H1 (cell line): ENCODE measurements at regions not wholly inside any gene's neighbourhood (a gene's known extent, or its start where the extent isn't known, plus 50 kb on each side); places are given as distances from the start of the nearest gene placed in this dataset.

Experiments used
- CTCF ChIA-PET: fragments of 300-600 bp; sonication (Branson Sonifier 250); formaldehyde crosslinking; loops from one replicate; lab custom pipeline; 2021; ENCODE audit not compliant: partially characterized antibody; lab: Charles Lee
- POLR2A ChIA-PET: fragments of 300-600 bp; sonication (Branson Sonifier 250); formaldehyde crosslinking; loops from one replicate; lab custom pipeline; 2021; ENCODE audit warnings: inconsistent platforms; ENCODE audit not compliant: partially characterized antibody; lab: Charles Lee
- DNase-seq, 2 experiments: peaks; one replicate each; pipeline versions ENCODE4 v3.0.0 to v3.0.0-alpha.2; 2010 to 2022; ENCODE audit warnings: low spot score in 2 of 2, low read depth in 1 of 2, mixed read lengths in 1 of 2
- FAIRE-seq: peaks from 2 replicates; lab custom pipeline; 2011; peaks lifted over from hg19 to GRCh38; lab: Jason Lieb, UNC
- H2AFZ ChIP-seq: 2 replicates; pipeline ENCODE4 v1.8.1; 2012; ENCODE audit warnings: low read length, inconsistent platforms
- H2AK5ac ChIP-seq: 2 replicates; pipeline ENCODE4 v1.6.1; 2013; ENCODE audit warnings: low read depth, low read length
- H2BK120ac ChIP-seq: replicated peaks from 2 replicates; pipeline ENCODE3; 2013; ENCODE audit warnings: low read depth, low read length, inconsistent platforms
- H2BK12ac ChIP-seq: 2 replicates; pipeline ENCODE4 v1.6.1; 2013; ENCODE audit warnings: low read depth, low read length
- H2BK15ac ChIP-seq: 2 replicates; pipeline ENCODE4 v1.6.1; 2013; ENCODE audit warnings: low read length
- H2BK20ac ChIP-seq: 2 replicates; pipeline ENCODE4 v1.6.1; 2013; ENCODE audit warnings: low read length
- H2BK5ac ChIP-seq: 2 replicates; pipeline ENCODE4 v1.6.1; 2013; ENCODE audit warnings: low read depth, low read length
- H3K14ac ChIP-seq: 2 replicates; pipeline ENCODE4 v1.6.1; 2013; ENCODE audit warnings: inconsistent platforms; ENCODE audit not compliant: insufficient read length
- H3K18ac ChIP-seq: 2 replicates; pipeline ENCODE4 v1.6.1; 2013; ENCODE audit warnings: low read length; ENCODE audit errors: extremely low read depth
- H3K23ac ChIP-seq: 2 replicates; pipeline ENCODE4 v1.6.1; 2013; ENCODE audit warnings: inconsistent platforms; ENCODE audit not compliant: insufficient read length
- H3K23me2 ChIP-seq: 2 replicates; pipeline ENCODE4 v1.6.1; 2013; ENCODE audit warnings: low read depth, low read length
- H3K27ac ChIP-seq: 2 replicates; pipeline ENCODE4 v1.6.1; 2011; ENCODE audit warnings: low read depth, low read length, inconsistent platforms
- H3K27me3 ChIP-seq, 4 experiments: replicated peaks in 1 of 4; 1 replicate in 1 of 4; 2 replicates in 3 of 4; pipeline versions ENCODE4 v1.6.1 to v1.8.1; 2011 to 2013; ENCODE audit warnings: low read length in 3 of 4, mild to moderate bottlenecking in 3 of 4, inconsistent platforms in 2 of 4, mixed read lengths in 2 of 4, moderate library complexity in 1 of 4; ENCODE audit not compliant: control insufficient read depth in 3 of 4, insufficient read depth in 3 of 4; ENCODE audit errors: extremely low read depth in 1 of 4
- H3K36me3 ChIP-seq, 4 experiments: 2 replicates each; pipeline versions ENCODE4 v1.6.1 to v1.8.1; 2011 to 2013; ENCODE audit warnings: mild to moderate bottlenecking in 4 of 4, low read length in 3 of 4, moderate library complexity in 2 of 4, control low read depth in 1 of 4, inconsistent platforms in 1 of 4; ENCODE audit not compliant: insufficient read depth in 4 of 4, control insufficient read depth in 2 of 4
- H3K4ac ChIP-seq: replicated peaks from 2 replicates; pipeline ENCODE3; 2013; ENCODE audit warnings: low read length, low read depth, mixed read lengths, inconsistent platforms; ENCODE audit not compliant: insufficient read length
- H3K4me1 ChIP-seq, 4 experiments: replicated peaks in 1 of 4; 1 replicate in 1 of 4; 2 replicates in 3 of 4; pipeline versions ENCODE4 v1.6.1 to v1.8.1; 2011 to 2013; ENCODE audit warnings: low read length in 3 of 4, inconsistent platforms in 2 of 4, mixed read lengths in 1 of 4; ENCODE audit not compliant: insufficient read depth in 4 of 4, control insufficient read depth in 3 of 4
- H3K4me2 ChIP-seq, 2 experiments: 2 replicates each; pipeline versions ENCODE4 v1.6.1 to v1.8.1; 2011 to 2013; ENCODE audit warnings: low read depth in 2 of 2, low read length in 2 of 2, control low read depth in 1 of 2, inconsistent platforms in 1 of 2, mild to moderate bottlenecking in 1 of 2; ENCODE audit not compliant: insufficient read depth in 1 of 2
- H3K4me3 ChIP-seq, 4 experiments: fragments of 200-600, 300-600 bp in 1 of 4; sonication (generic), shearing (Covaris generic), sonication (Bioruptor Twin) in 1 of 4; 2 replicates each; pipeline versions ENCODE4 v1.5.1 to v1.8.1; 2011 to 2016; ENCODE audit warnings: low read length in 4 of 4, low read depth in 3 of 4, control low read depth in 2 of 4, inconsistent platforms in 2 of 4, mild to moderate bottlenecking in 2 of 4, mixed read lengths in 1 of 4, moderate library complexity in 1 of 4; ENCODE audit not compliant: insufficient read depth in 2 of 4; ENCODE audit errors: extremely low read depth in 1 of 4
- H3K56ac ChIP-seq: replicated peaks from 2 replicates; pipeline ENCODE3; 2013; ENCODE audit warnings: low read depth, mild to moderate bottlenecking, mixed read lengths, low read length, inconsistent platforms; ENCODE audit not compliant: insufficient read length
- H3K79me1 ChIP-seq: 2 replicates; pipeline ENCODE4 v1.6.1; 2013; ENCODE audit warnings: low read depth, low read length, control low read depth
- H3K79me2 ChIP-seq, 2 experiments: 2 replicates each; pipeline versions ENCODE4 v1.6.1 to v1.8.1; 2012 to 2013; ENCODE audit warnings: low read length in 2 of 2, mild to moderate bottlenecking in 2 of 2, inconsistent platforms in 1 of 2; ENCODE audit not compliant: insufficient read depth in 2 of 2, control insufficient read depth in 1 of 2
- H3K9ac ChIP-seq, 4 experiments: replicated peaks in 1 of 4; 1 replicate in 1 of 4; 2 replicates in 3 of 4; pipeline versions ENCODE4 v1.6.1 to v1.8.1; 2011 to 2013; ENCODE audit warnings: low read depth in 3 of 4, low read length in 3 of 4, control low read depth in 2 of 4, mild to moderate bottlenecking in 2 of 4, moderate library complexity in 2 of 4, inconsistent platforms in 1 of 4; ENCODE audit errors: extremely low read depth in 1 of 4
- H3K9me3 ChIP-seq, 2 experiments: 2 replicates each; pipeline versions ENCODE4 v1.6.1 to v1.8.1; 2012 to 2013; ENCODE audit warnings: mild to moderate bottlenecking in 2 of 2, moderate library complexity in 2 of 2, control low read depth in 1 of 2, inconsistent platforms in 1 of 2, low read depth in 1 of 2, low read length in 1 of 2, mixed read lengths in 1 of 2; ENCODE audit not compliant: insufficient read depth in 2 of 2
- H4K20me1 ChIP-seq, 2 experiments: replicated peaks in 1 of 2; 2 replicates each; pipeline versions ENCODE3 to v1.8.1; 2011 to 2013; ENCODE audit warnings: inconsistent platforms in 2 of 2, low read length in 2 of 2, mild to moderate bottlenecking in 1 of 2; ENCODE audit not compliant: insufficient read depth in 2 of 2, control insufficient read depth in 1 of 2
- H4K5ac ChIP-seq: 2 replicates; pipeline ENCODE4 v1.6.1; 2013; ENCODE audit warnings: low read length, low read depth, mixed read lengths, inconsistent platforms; ENCODE audit not compliant: insufficient read length
- H4K8ac ChIP-seq: 2 replicates; pipeline ENCODE4 v1.8.0; 2013; ENCODE audit warnings: mild to moderate bottlenecking, moderate library complexity, low read length, inconsistent platforms; ENCODE audit not compliant: insufficient read depth; ENCODE audit errors: extremely low read depth
- H4K91ac ChIP-seq: replicated peaks from 2 replicates; pipeline ENCODE3; 2013; ENCODE audit warnings: low read length, mixed read lengths, inconsistent platforms; ENCODE audit not compliant: insufficient read length
- BACH1 ChIP-seq: IDR thresholded peaks from 2 replicates; pipeline ENCODE4 v1.6.1; 2012; ENCODE audit warnings: low read length, improper control_type of control experiment
- CHD2 ChIP-seq: IDR thresholded peaks from 2 replicates; pipeline ENCODE4 v1.6.1; 2012; ENCODE audit warnings: low read length, improper control_type of control experiment
- EP300 ChIP-seq, 2 experiments: IDR thresholded peaks; 1 replicate in 1 of 2; 2 replicates in 1 of 2; pipeline ENCODE4 v1.6.1; 2011 to 2012; ENCODE audit warnings: low read depth in 2 of 2, low read length in 2 of 2, mild to moderate bottlenecking in 2 of 2, borderline replicate concordance in 1 of 2, inconsistent platforms in 1 of 2, moderate library complexity in 1 of 2
- EZH2 ChIP-seq: fragments of 200-600 bp; sonication (generic); IDR thresholded peaks from 2 replicates; pipeline ENCODE4 v1.7.1; 2012; ENCODE audit warnings: low read depth, mild to moderate bottlenecking, moderate library complexity, low read length, inconsistent platforms; ENCODE audit not compliant: severe bottlenecking
- FOSL1 ChIP-seq: IDR thresholded peaks from 2 replicates; pipeline ENCODE4 v1.6.1; 2011; ENCODE audit warnings: mild to moderate bottlenecking, low read depth, low read length, moderate library complexity; ENCODE audit not compliant: insufficient read depth
- HDAC6 ChIP-seq: IDR thresholded peaks from one replicate; pipeline ENCODE4 v1.7.1; 2012; ENCODE audit warnings: low read depth, mild to moderate bottlenecking, inconsistent platforms, low read length, moderate library complexity
- KDM4A ChIP-seq: IDR thresholded peaks from one replicate; pipeline ENCODE4 v1.7.1; 2012; ENCODE audit warnings: low read depth, mild to moderate bottlenecking, moderate library complexity, low read length, inconsistent platforms; ENCODE audit not compliant: severe bottlenecking
- RXRA ChIP-seq: IDR thresholded peaks from 2 replicates; pipeline ENCODE4 v1.6.1; 2011; ENCODE audit warnings: low read depth, mild to moderate bottlenecking, low read length, moderate library complexity; ENCODE audit not compliant: insufficient read depth
- SP2 ChIP-seq: IDR thresholded peaks from 2 replicates; pipeline ENCODE4 v1.6.1; 2012; ENCODE audit warnings: mild to moderate bottlenecking, low read length, inconsistent platforms
- SP4 ChIP-seq: IDR thresholded peaks from 2 replicates; pipeline ENCODE4 v1.6.1; 2012; ENCODE audit warnings: low read length, inconsistent platforms
- TBP ChIP-seq: IDR thresholded peaks from 2 replicates; pipeline ENCODE4 v1.6.1; 2011; ENCODE audit warnings: low read depth, low read length, improper control_type of control experiment
- ZNF274 ChIP-seq: IDR thresholded peaks from 2 replicates; pipeline ENCODE4 v1.7.0; 2012; ENCODE audit warnings: low read length, borderline replicate concordance; ENCODE audit errors: extremely low read depth
- WGBS, 2 experiments: shearing (Covaris generic) in 1 of 2; methylation state at CpG; one replicate each; pipeline versions ENCODE4 v1.1.6 to v1.1.7; 2013 to 2015; ENCODE audit warnings: low lambda C conversion rate in 2 of 2, mixed read lengths in 2 of 2, inconsistent platforms in 1 of 2, low coverage in 1 of 2, missing lambda C conversion rate in 1 of 2; ENCODE audit not compliant: insufficient replicate concordance in 2 of 2, insufficient coverage in 1 of 2, insufficient read length in 1 of 2; ENCODE audit errors: extremely low coverage in 1 of 2, missing lambda C conversion rate in 1 of 2; 5-methylcytosine and 5-hydroxymethylcytosine counted together
- TF ChIP-seq, protein P1 (sequence below): IDR thresholded peaks from 2 replicates; pipeline ENCODE4 v1.6.1; 2012; ENCODE audit warnings: low read length, inconsistent platforms

GRCh38 chr1:115534106-115534505 lies 107.7 kb upstream of the VANGL1 start:
- Histone ChIP-seq H3K14ac (no peak overlapping the region), H3K23ac (no peak overlapping the region), H3K4ac (no peak overlapping the region), H2AFZ (no peak overlapping the region), H2BK15ac (no peak overlapping the region), H3K36me3 (no peaks in the 10 kb centered on the region), H2BK120ac (no peak overlapping the region), H3K27ac (no peak overlapping the region), H4K91ac (no peak overlapping the region), H3K9ac (no peak overlapping the region), H3K18ac (no peak overlapping the region), H3K56ac (no peak overlapping the region), H2BK12ac (no peak overlapping the region), H3K4me2 (no peak overlapping the region), H4K20me1 (no peaks in the 10 kb centered on the region), H4K8ac (no peak overlapping the region), H3K4me1 (peaks cover 0 to 5% (median 1%) of the 10 kb centered on the region in 4 experiments; a peak in 2 of 7 replicates), H2BK5ac (no peak overlapping the region), H3K79me2 (no peaks in the 10 kb centered on the region), H3K9me3 (no peaks in the 10 kb centered on the region), H4K5ac (no peak overlapping the region), H3K79me1 (no peaks in the 10 kb centered on the region), H2AK5ac (no peak overlapping the region), H3K23me2 (no peaks in the 10 kb centered on the region; the same call in 1 of the 2 replicates), H3K4me3 (no peak overlapping the region), H3K27me3 (no peaks in the 10 kb centered on the region), H2BK20ac (no peak overlapping the region)
- ChIA-PET CTCF (interaction anchor here (1.3 to 2.1 kb wide), 3 partner anchors 9 to 396 kb away, joined by 3 to 6 read pairs (median 4); no protein-coding TSS in a partner anchor), POLR2A (no interaction called here)
- DNase-seq (no peak), FAIRE-seq (no peak)
- 100% methylated on average over 1 of the region's 1 CpG; no CpG with 5 or more reads in 1 of the 2 experiments for WGBS, 2 experiments
- TF ChIP-seq TBP: no peak
- no peak for TF ChIP-seq CHD2
- no peak for TF ChIP-seq EZH2
- TF ChIP-seq EP300 (IDR thresholded peaks at IDR 0.05; ENCODE audit: borderline replicate concordance in 1 of 2, low read depth in 2 of 2, low read length in 2 of 2): no peak
- TF ChIP-seq FOSL1: no peak
- no peak for TF ChIP-seq BACH1
- no peak for TF ChIP-seq SP4
- TF ChIP-seq ZNF274: no peak
- no peak for TF ChIP-seq RXRA
- no peak for TF ChIP-seq HDAC6
- TF ChIP-seq SP2: no peak
- no peak for TF ChIP-seq KDM4A
- TF ChIP-seq, protein P1, sequence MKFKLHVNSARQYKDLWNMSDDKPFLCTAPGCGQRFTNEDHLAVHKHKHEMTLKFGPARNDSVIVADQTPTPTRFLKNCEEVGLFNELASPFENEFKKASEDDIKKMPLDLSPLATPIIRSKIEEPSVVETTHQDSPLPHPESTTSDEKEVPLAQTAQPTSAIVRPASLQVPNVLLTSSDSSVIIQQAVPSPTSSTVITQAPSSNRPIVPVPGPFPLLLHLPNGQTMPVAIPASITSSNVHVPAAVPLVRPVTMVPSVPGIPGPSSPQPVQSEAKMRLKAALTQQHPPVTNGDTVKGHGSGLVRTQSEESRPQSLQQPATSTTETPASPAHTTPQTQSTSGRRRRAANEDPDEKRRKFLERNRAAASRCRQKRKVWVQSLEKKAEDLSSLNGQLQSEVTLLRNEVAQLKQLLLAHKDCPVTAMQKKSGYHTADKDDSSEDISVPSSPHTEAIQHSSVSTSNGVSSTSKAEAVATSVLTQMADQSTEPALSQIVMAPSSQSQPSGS: no peak
